ENCODE measurements at regions not wholly inside any gene's neighbourhood (a gene's known extent, or its start where the extent isn't known, plus 50 kb on each side); places are given as distances from the start of the nearest gene placed in this dataset.

- TF ChIP-seq, protein P1, sequence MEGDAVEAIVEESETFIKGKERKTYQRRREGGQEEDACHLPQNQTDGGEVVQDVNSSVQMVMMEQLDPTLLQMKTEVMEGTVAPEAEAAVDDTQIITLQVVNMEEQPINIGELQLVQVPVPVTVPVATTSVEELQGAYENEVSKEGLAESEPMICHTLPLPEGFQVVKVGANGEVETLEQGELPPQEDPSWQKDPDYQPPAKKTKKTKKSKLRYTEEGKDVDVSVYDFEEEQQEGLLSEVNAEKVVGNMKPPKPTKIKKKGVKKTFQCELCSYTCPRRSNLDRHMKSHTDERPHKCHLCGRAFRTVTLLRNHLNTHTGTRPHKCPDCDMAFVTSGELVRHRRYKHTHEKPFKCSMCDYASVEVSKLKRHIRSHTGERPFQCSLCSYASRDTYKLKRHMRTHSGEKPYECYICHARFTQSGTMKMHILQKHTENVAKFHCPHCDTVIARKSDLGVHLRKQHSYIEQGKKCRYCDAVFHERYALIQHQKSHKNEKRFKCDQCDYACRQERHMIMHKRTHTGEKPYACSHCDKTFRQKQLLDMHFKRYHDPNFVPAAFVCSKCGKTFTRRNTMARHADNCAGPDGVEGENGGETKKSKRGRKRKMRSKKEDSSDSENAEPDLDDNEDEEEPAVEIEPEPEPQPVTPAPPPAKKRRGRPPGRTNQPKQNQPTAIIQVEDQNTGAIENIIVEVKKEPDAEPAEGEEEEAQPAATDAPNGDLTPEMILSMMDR (IDR thresholded peaks at IDR 0.05): no peak
- no peak for TF ChIP-seq POLR2A (IDR thresholded peaks at IDR 0.05)
- TF ChIP-seq POLR2AphosphoS5 (IDR thresholded peaks at IDR 0.05; ENCODE audit: insufficient read depth in 1 of 2, low read depth in 1 of 2): no peak
Observed at GRCh38 chr11:26093206-26093605, 238.7 kb upstream of the ANO3 start.

Measured in vagina (tissue), 2 donors.